Body of pancreas (tissue), 4 donors: ENCODE measurements at regions not wholly inside any gene's neighbourhood (a gene's known extent, or its start where the extent isn't known, plus 50 kb on each side); places are given as distances from the start of the nearest gene placed in this dataset.

Experiments
- ATAC-seq: fragments of 150-250 bp; one replicate; pipeline ENCODE4 v1.9.1; 2016
- DNase-seq, 4 donors: peaks; one replicate each; pipeline ENCODE4 v3.0.0-alpha.2; 2019
- H3K27ac ChIP-seq, 4 donors: fragments of 200-600 bp; sonication (generic); 1 replicate in 3 of 4; 2 replicates in 1 of 4; pipeline versions ENCODE4 v1.5.1 to v1.6.1; 2016 to 2019; ENCODE audit warnings: mild to moderate bottlenecking in 1 of 4, mixed read lengths in 1 of 4, moderate library complexity in 1 of 4
- H3K27me3 ChIP-seq, 2 donors: fragments of 200-600 bp; sonication (generic); one replicate each; pipeline ENCODE4 v1.6.0; 2016; ENCODE audit warnings: mild to moderate bottlenecking in 1 of 2
- H3K36me3 ChIP-seq, 2 donors: fragments of 200-600 bp; sonication (generic); replicated peaks in 1 of 2; 2 replicates each; pipeline ENCODE4 v1.5.1; 2016; ENCODE audit warnings: low read depth in 2 of 2; ENCODE audit not compliant: insufficient read depth in 1 of 2
- H3K4me1 ChIP-seq: fragments of 200-600 bp; sonication (generic); one replicate; pipeline ENCODE4 v1.6.0; 2016
- H3K4me3 ChIP-seq, 2 donors: fragments of 200-600 bp; sonication (generic); 1 replicate in 1 of 2; 2 replicates in 1 of 2; pipeline ENCODE4 v1.5.1; 2016 to 2019
- H3K9me3 ChIP-seq, 3 donors: fragments of 200-600 bp; sonication (generic); 1 replicate in 2 of 3; 2 replicates in 1 of 3; pipeline ENCODE4 v1.5.1; 2016
- POLR2A ChIP-seq, 3 donors: fragments of 450-650 bp; IDR thresholded peaks; one replicate each; pipeline ENCODE4 v1.6.1; 2016; ENCODE audit warnings: antibody characterized with exemption in 3 of 3, mild to moderate bottlenecking in 2 of 3
- WGBS, 2 donors: methylation state at CpG; one replicate each; pipeline ENCODE4 v1.1.5; 2017; 5-methylcytosine and 5-hydroxymethylcytosine counted together
- intact Hi-C: fragments of 100-400 bp; cut with DNase I; formaldehyde crosslinking; loops from one replicate; pipeline ENCODE4 v1.15.1; 2023
- TF ChIP-seq, protein P1 (sequence below), 7 experiments: fragments of 450-650 bp in 4 of 7; fragments of 200-600 bp in 3 of 7; sonication (generic) in 3 of 7; IDR thresholded peaks; one replicate each; pipeline ENCODE4 v1.5.1; 2016 to 2019; ENCODE audit warnings: antibody characterized with exemption in 7 of 7

DNA sequence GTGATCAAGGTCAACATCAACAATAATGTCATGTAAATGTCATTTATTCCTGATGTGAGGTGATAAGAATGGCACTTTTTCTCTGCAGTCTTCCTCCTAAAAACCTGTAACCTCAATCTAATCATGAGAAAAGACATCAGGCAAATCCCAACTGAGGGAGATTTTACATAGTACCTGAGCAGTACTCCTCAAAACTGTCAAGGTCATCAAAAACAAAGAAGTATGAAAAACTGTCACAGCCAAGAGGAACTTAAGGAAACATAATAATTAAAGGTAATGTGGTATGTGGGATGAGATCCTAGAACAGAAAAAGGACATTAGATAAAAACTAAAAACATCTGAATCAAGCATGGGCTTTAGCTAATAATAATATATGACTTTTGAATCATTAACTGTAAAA lies 140.9 kb upstream of the GRM7 start:
- ATAC-seq (no peak), DNase-seq (no peak)
- Histone ChIP-seq H3K4me3 (no peak overlapping the region), H3K27me3 (no peaks in the 10 kb centered on the region), H3K4me1 (no peaks in the 10 kb centered on the region), H3K36me3 (no peaks in the 10 kb centered on the region), H3K27ac (no peak overlapping the region), H3K9me3 (no peaks in the 10 kb centered on the region)
- TF ChIP-seq, protein P1, sequence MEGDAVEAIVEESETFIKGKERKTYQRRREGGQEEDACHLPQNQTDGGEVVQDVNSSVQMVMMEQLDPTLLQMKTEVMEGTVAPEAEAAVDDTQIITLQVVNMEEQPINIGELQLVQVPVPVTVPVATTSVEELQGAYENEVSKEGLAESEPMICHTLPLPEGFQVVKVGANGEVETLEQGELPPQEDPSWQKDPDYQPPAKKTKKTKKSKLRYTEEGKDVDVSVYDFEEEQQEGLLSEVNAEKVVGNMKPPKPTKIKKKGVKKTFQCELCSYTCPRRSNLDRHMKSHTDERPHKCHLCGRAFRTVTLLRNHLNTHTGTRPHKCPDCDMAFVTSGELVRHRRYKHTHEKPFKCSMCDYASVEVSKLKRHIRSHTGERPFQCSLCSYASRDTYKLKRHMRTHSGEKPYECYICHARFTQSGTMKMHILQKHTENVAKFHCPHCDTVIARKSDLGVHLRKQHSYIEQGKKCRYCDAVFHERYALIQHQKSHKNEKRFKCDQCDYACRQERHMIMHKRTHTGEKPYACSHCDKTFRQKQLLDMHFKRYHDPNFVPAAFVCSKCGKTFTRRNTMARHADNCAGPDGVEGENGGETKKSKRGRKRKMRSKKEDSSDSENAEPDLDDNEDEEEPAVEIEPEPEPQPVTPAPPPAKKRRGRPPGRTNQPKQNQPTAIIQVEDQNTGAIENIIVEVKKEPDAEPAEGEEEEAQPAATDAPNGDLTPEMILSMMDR (IDR thresholded peaks at IDR 0.05) = no peak
- TF ChIP-seq POLR2A (IDR thresholded peaks at IDR 0.05) = no peak
- intact Hi-C loops = no loop called here

DNA sequence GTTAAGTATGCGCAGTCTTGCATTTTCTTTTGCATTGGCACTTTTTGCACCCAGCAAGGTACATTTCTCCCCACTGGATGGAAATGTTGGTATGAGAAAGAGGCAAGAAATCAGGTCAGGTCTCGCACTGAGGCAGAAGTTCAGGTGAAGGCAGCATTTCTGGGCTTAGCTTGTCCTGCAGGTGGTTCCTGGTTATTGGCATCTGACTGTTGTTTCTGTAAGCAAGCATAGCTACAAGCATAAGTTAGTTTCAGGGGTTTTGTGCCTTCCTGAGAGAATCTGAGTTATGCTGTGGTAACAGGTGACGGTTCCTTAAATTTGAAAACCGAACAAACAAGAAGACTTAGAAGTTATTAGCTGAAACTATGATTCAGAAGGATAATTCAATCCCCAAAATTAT lies 139.4 kb upstream of the GRM7 start:
- intact Hi-C loops = no loop called here
- TF ChIP-seq, protein P1 (IDR thresholded peaks at IDR 0.05) = no peak
- H3K9me3 ChIP-seq = no peaks in the 10 kb centered on the region
- no peak for DNase-seq
- no peak for ATAC-seq
- no peaks in the 10 kb centered on the region for H3K4me1 ChIP-seq
- H3K4me3 ChIP-seq = no peak overlapping the region
- H3K36me3 ChIP-seq = no peaks in the 10 kb centered on the region
- H3K27me3 ChIP-seq = no peaks in the 10 kb centered on the region
- WGBS, 2 donors = 87% methylated on average over 4 of the region's 4 CpGs
- no peak overlapping the region for H3K27ac ChIP-seq

DNA sequence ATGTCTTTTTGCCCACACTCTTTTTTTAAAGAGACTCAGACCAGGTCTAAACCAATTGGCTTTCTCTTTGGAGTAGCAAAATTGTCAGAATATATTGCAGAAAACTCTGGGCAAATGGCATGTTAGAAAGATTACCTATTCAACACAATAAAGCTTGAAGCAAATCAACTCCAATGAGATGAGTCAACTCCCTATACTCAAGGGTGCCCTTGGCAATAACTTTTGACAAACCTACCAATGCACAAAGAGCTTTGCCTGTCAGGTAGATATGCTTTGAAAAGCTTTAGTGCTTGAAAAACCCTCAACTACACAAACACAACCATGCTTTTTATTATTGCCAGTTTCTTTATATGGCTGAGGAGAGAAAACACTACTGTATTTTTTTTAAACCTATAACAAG lies 137.7 kb upstream of the GRM7 start:
- H3K4me3 ChIP-seq = no peak overlapping the region
- ATAC-seq (no peak), DNase-seq (no peak)
- H3K27ac ChIP-seq = no peak overlapping the region
- TF ChIP-seq POLR2A (IDR thresholded peaks at IDR 0.05) = no peak
- no peaks in the 10 kb centered on the region for H3K27me3 ChIP-seq
- intact Hi-C loops = no loop called here
- H3K4me1 ChIP-seq = no peaks in the 10 kb centered on the region
- no peaks in the 10 kb centered on the region for H3K9me3 ChIP-seq
- no peaks in the 10 kb centered on the region for H3K36me3 ChIP-seq

DNA sequence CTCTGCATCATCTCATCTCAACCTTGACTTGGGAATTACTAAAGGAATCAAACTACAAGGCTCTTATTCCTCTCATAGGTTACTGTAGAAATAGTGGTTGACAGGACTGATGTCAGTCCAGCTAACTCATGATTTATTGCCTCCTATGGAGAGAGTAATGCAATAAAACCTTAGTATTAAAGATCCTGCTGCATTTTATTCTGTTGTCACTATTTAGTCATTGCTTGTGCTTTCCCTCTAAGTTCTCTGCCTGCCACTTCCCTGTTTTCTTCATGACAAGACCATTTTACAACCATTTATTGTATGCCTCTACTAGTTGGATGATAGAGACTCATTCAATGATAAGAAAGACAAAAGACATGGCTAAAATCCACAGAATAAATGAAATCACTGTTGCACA lies 134.1 kb upstream of the GRM7 start:
- Histone ChIP-seq H3K4me1 (no peaks in the 10 kb centered on the region), H3K4me3 (no peak overlapping the region), H3K27ac (no peak overlapping the region), H3K27me3 (no peaks in the 10 kb centered on the region), H3K36me3 (no peaks in the 10 kb centered on the region), H3K9me3 (no peaks in the 10 kb centered on the region)
- DNase-seq (no peak), ATAC-seq (no peak)
- TF ChIP-seq POLR2A (IDR thresholded peaks at IDR 0.05) = no peak
- TF ChIP-seq, protein P1 (IDR thresholded peaks at IDR 0.05) = no peak
- intact Hi-C loops = no loop called here

DNA sequence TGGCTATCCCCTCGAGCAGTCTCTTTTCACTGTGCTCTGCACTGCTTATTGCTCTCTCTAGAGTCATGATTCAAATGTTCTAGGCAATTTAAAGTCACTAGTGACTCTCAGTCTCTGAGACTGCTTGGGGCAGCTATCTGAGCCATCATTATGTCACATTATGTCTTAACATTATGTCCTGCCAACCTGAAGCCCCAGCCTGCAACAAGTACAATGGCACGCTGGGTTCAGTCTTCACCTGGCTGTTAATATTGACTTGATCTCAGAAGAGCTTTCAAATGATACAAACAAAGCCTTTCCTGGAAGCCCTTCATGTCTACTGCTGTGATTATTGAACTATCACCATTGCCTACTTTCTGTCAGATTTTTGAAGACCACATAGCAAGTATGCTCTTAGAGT lies 128.1 kb upstream of the GRM7 start:
- H3K9me3 ChIP-seq = no peaks in the 10 kb centered on the region
- no peaks in the 10 kb centered on the region for H3K36me3 ChIP-seq
- ATAC-seq = no peak
- H3K27me3 ChIP-seq = no peaks in the 10 kb centered on the region
- no peaks in the 10 kb centered on the region for H3K4me1 ChIP-seq
- no peak overlapping the region for H3K4me3 ChIP-seq
- WGBS, 2 donors = 86 to 89% methylated on average over 2 of the region's 2 CpGs
- no peak overlapping the region for H3K27ac ChIP-seq
- no peak for DNase-seq
- no peak for TF ChIP-seq POLR2A (IDR thresholded peaks at IDR 0.05)
- TF ChIP-seq, protein P1 (IDR thresholded peaks at IDR 0.05) = no peak
- intact Hi-C loops = no loop called here
